HCT116 (cell line): ENCODE measurements at regions not wholly inside any gene's neighbourhood (a gene's known extent, or its start where the extent isn't known, plus 50 kb on each side); places are given as distances from the start of the nearest gene placed in this dataset.
A peak's percentile ranks its signal among the peaks of the same experiment; 100 is the strongest.

ENCODE experiments used
- ATAC-seq: fragments of 200-7000 bp; cut with Tn5 transposase; 2 replicates; pipeline ENCODE4 v1.9.1; 2020; ENCODE audit warnings: mild to moderate bottlenecking, moderate library complexity
- BruUV-seq: library from RNA; stranded (reverse); fragments of 400-500 nt; replicated peaks from 2 replicates; lab custom pipeline; 2021; lab: Mats Ljungman, UMichigan
- CTCF ChIA-PET: fragments of 300-600 bp; sonication (Branson Sonifier 250); formaldehyde crosslinking; loops from one replicate; lab custom pipeline; 2021; ENCODE audit warnings: antibody characterized with exemption; lab: Charles Lee
- POLR2A ChIA-PET: fragments of 300-600, 350-600 bp; sonication (Branson Sonifier 250); formaldehyde crosslinking; loops from one replicate; lab custom pipeline; 2021; ENCODE audit warnings: antibody characterized with exemption; lab: Charles Lee
- RAD21 ChIA-PET, 2 experiments: fragments of 300-600 bp; sonication (Branson Sonifier 250); formaldehyde crosslinking; loops; one replicate each; lab custom pipeline; 2023; ENCODE audit warnings: low total read pairs in 2 of 2; ENCODE audit not compliant: uncharacterized antibody in 2 of 2, unreplicated experiment in 2 of 2, low non-redundant PET in 1 of 2; lab: Charles Lee
- DNase-seq: peaks from one replicate; pipeline ENCODE4 v3.0.0-alpha.2; 2010; ENCODE audit warnings: low read depth, low spot score
- H2AFZ ChIP-seq: fragments of 200-600 bp; shearing (Covaris generic), sonication (generic); 2 replicates; pipeline ENCODE4 v1.6.1; 2017; ENCODE audit warnings: low read depth, mixed run types, mixed read lengths, antibody characterized with exemption, low read length; ENCODE audit not compliant: poor library complexity, severe bottlenecking
- H3K27ac ChIP-seq: 2 replicates; pipeline ENCODE4 v1.5.1; 2012; ENCODE audit warnings: low read depth, low read length
- H3K27me3 ChIP-seq: fragments of 200-600 bp; sonication (generic); 2 replicates; pipeline ENCODE4 v1.6.1; 2016; ENCODE audit warnings: mixed run types, low read length, mixed read lengths; ENCODE audit not compliant: insufficient read depth
- H3K36me3 ChIP-seq, 2 experiments: fragments of 200-500 bp in 1 of 2; fragments of 200-600 bp in 1 of 2; sonication (Bioruptor generic) in 1 of 2; sonication (generic) in 1 of 2; 2 replicates each; pipeline versions ENCODE4 v1.5.1 to v1.6.1; 2014 to 2016; ENCODE audit warnings: low read length in 2 of 2, inconsistent platforms in 1 of 2, mixed read lengths in 1 of 2, mixed run types in 1 of 2; ENCODE audit not compliant: insufficient read depth in 2 of 2, control insufficient read depth in 1 of 2
- H3K4me1 ChIP-seq, 2 experiments: fragments of 200-600 bp in 1 of 2; sonication (generic) in 1 of 2; 2 replicates each; pipeline versions ENCODE4 v1.5.1 to v1.6.1; 2012 to 2017; ENCODE audit warnings: low read length in 2 of 2, inconsistent platforms in 1 of 2, mild to moderate bottlenecking in 1 of 2, mixed read lengths in 1 of 2, mixed run types in 1 of 2, moderate library complexity in 1 of 2; ENCODE audit not compliant: insufficient read depth in 2 of 2, control insufficient read depth in 1 of 2
- H3K4me2 ChIP-seq: fragments of 200-600 bp; sonication (generic); 2 replicates; pipeline ENCODE4 v1.6.1; 2017; ENCODE audit warnings: mixed run types, low read length, mixed read lengths
- H3K4me3 ChIP-seq, 2 experiments: fragments of 200-600 bp in 1 of 2; sonication (generic) in 1 of 2; replicated peaks in 1 of 2; 2 replicates each; pipeline ENCODE4 v1.5.1; 2011 to 2016; ENCODE audit warnings: low read length in 2 of 2, control low read depth in 1 of 2, low read depth in 1 of 2, mild to moderate bottlenecking in 1 of 2, mixed read lengths in 1 of 2, mixed run types in 1 of 2
- H3K79me2 ChIP-seq: fragments of 200-600 bp; sonication (generic); 2 replicates; pipeline ENCODE4 v1.6.1; 2017; ENCODE audit warnings: mild to moderate bottlenecking, mixed run types, low read length, moderate library complexity, mixed read lengths; ENCODE audit not compliant: insufficient read depth
- H3K9ac ChIP-seq: fragments of 200-600 bp; sonication (generic); 2 replicates; pipeline ENCODE4 v1.6.1; 2016; ENCODE audit warnings: low read length, mixed read lengths
- H3K9me2 ChIP-seq: fragments of 200-600 bp; sonication (generic), shearing (Covaris generic); 2 replicates; pipeline ENCODE4 v1.6.1; 2017; ENCODE audit warnings: mixed run types, mild to moderate bottlenecking, moderate library complexity; ENCODE audit not compliant: insufficient read depth
- H3K9me3 ChIP-seq, 2 experiments: fragments of 200-500 bp in 1 of 2; fragments of 200-600 bp in 1 of 2; sonication (Bioruptor generic) in 1 of 2; sonication (generic) in 1 of 2; 2 replicates each; pipeline ENCODE4 v1.6.1; 2014 to 2017; ENCODE audit warnings: low read length in 2 of 2, mixed read lengths in 2 of 2, inconsistent platforms in 1 of 2, low read depth in 1 of 2, mild to moderate bottlenecking in 1 of 2, mixed run types in 1 of 2, moderate library complexity in 1 of 2; ENCODE audit not compliant: control insufficient read depth in 1 of 2, insufficient read depth in 1 of 2
- H4K20me1 ChIP-seq: fragments of 200-600 bp; sonication (generic), shearing (Covaris generic); 2 replicates; pipeline ENCODE4 v1.6.1; 2017; ENCODE audit warnings: mixed run types, mild to moderate bottlenecking, moderate library complexity; ENCODE audit not compliant: insufficient read depth
- ATF3 ChIP-seq: IDR thresholded peaks from 2 replicates; pipeline ENCODE4 v1.6.1; 2012
- CBX3 ChIP-seq: IDR thresholded peaks from 2 replicates; pipeline ENCODE4 v1.6.1; 2012; ENCODE audit warnings: low read depth
- CEBPB ChIP-seq: IDR thresholded peaks from 2 replicates; pipeline ENCODE4 v1.6.1; 2012; ENCODE audit warnings: low read depth
- CTCF ChIP-seq, 3 experiments: fragments of 200-600 bp in 1 of 3; sonication (generic) in 1 of 3; IDR thresholded peaks in 2 of 3; conservative IDR thresholded peaks in 1 of 3; 2 replicates each; pipeline ENCODE4 v1.5.1; 2012 to 2017; ENCODE audit warnings: low read depth in 2 of 3, low read length in 2 of 3, antibody characterized with exemption in 1 of 3, borderline replicate concordance in 1 of 3, control low read depth in 1 of 3, mild to moderate bottlenecking in 1 of 3, mixed read lengths in 1 of 3, mixed run types in 1 of 3, moderate library complexity in 1 of 3; ENCODE audit not compliant: insufficient read depth in 1 of 3
- EZH2 ChIP-seq: fragments of 200-600 bp; sonication (generic); IDR thresholded peaks from 2 replicates; pipeline ENCODE4 v1.6.1; 2017; ENCODE audit warnings: antibody characterized with exemption, mixed run types
- EZH2phosphoT487 ChIP-seq: fragments of 200-600 bp; IDR thresholded peaks from 2 replicates; pipeline ENCODE4 v1.6.1; 2018; ENCODE audit warnings: antibody characterized with exemption, borderline replicate concordance
- MAX ChIP-seq: IDR thresholded peaks from 2 replicates; pipeline ENCODE4 v1.6.1; 2012
- POLR2AphosphoS5 ChIP-seq: IDR thresholded peaks from 2 replicates; pipeline ENCODE4 v1.6.1; 2011; ENCODE audit warnings: mild to moderate bottlenecking, low read depth, low read length, moderate library complexity
- RAD21 ChIP-seq: IDR thresholded peaks from 2 replicates; pipeline ENCODE4 v1.6.1; 2012; ENCODE audit warnings: low read depth, mild to moderate bottlenecking
- SIN3A ChIP-seq: IDR thresholded peaks from 2 replicates; pipeline ENCODE4 v1.6.1; 2012; ENCODE audit warnings: low read depth
- SRF ChIP-seq: IDR thresholded peaks from 2 replicates; pipeline ENCODE4 v1.6.1; 2012; ENCODE audit warnings: low read depth
- TCF7L2 ChIP-seq: IDR thresholded peaks from 2 replicates; pipeline ENCODE4 v1.7.0; 2011; ENCODE audit warnings: borderline replicate concordance, inconsistent platforms; ENCODE audit not compliant: insufficient read depth, insufficient read length; ENCODE audit errors: extremely low read depth
- YY1 ChIP-seq: IDR thresholded peaks from 2 replicates; pipeline ENCODE4 v1.6.1; 2011; ENCODE audit warnings: low read length, low read depth, moderate library complexity, mild to moderate bottlenecking; ENCODE audit not compliant: insufficient replicate concordance; ENCODE audit errors: extremely low read depth
- ZFX ChIP-seq: fragments of 450-650 bp; IDR thresholded peaks from 2 replicates; pipeline ENCODE4 v1.6.1; 2017
- ZNF274 ChIP-seq: fragments of 200-500 bp; sonication (Bioruptor generic); IDR thresholded peaks from 2 replicates; pipeline ENCODE4 v1.6.1; 2014; ENCODE audit warnings: mild to moderate bottlenecking, low read depth, low read length, inconsistent platforms
- intact Hi-C: fragments of 100-400 bp; cut with micrococcal nuclease; formaldehyde crosslinking; loops from 2 replicates; pipeline ENCODE4 v1.10.0; 2022
- TF ChIP-seq, protein P1 (sequence below): IDR thresholded peaks from 2 replicates; pipeline ENCODE4 v1.6.1; 2011; ENCODE audit warnings: mild to moderate bottlenecking, low read length, moderate library complexity; ENCODE audit not compliant: insufficient replicate concordance; ENCODE audit errors: extremely low read depth

DNA sequence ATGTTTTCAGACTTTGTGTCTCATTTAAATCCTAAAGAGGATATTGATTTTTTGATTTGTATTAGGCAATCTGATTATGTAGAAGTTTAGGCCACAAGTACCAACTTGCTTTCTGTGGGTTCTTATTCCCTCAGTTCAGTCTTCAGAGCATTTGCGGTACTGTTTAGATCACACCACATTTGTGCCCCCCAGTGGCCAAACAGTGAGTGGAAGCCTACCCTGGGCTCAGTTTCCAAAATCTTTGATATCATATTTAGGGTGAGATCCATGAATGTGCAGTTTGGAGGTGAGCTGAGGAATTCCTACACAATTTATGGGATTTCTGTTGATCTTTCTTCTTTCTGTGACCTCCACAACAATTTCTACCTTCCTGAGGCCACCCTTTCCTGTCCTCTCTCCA lies 92.3 kb upstream of the FUT9 start (continued):
- TF ChIP-seq CTCF (IDR thresholded peaks at IDR 0.05 in 2 of 3, conservative IDR thresholded peaks at IDR 0.05 in 1 of 3; ENCODE audit: borderline replicate concordance in 1 of 3, insufficient read depth in 1 of 3, low read depth in 2 of 3, low read length in 2 of 3): peak in 2 of 3 experiments; percentile 55 to 57; a peak in 4 of 6 replicates

GRCh38 chr6:95935736-95936135 lies 80.0 kb upstream of the FUT9 start:
- ChIA-PET RAD21 (no interaction called here), CTCF (no interaction called here), POLR2A (no interaction called here)
- H3K4me2 ChIP-seq: no peak overlapping the region
- no peaks in the 10 kb centered on the region for H3K79me2 ChIP-seq
- no peak overlapping the region for H3K9ac ChIP-seq
- no peaks in the 10 kb centered on the region for H3K4me1 ChIP-seq
- DNase-seq (no peak), ATAC-seq (no peak)
- no peaks in the 10 kb centered on the region for H3K9me2 ChIP-seq
- no peaks in the 10 kb centered on the region for H4K20me1 ChIP-seq
- H2AFZ ChIP-seq: no peak overlapping the region
- BruUV-seq: no TSS peak
- H3K4me3 ChIP-seq: no peak overlapping the region
- TF ChIP-seq MAX (no peak), EZH2 (no peak), CEBPB (no peak)
- H3K9me3 ChIP-seq: no peaks in the 10 kb centered on the region
- no peak overlapping the region for H3K27ac ChIP-seq
- no peaks in the 10 kb centered on the region for H3K36me3 ChIP-seq
- intact Hi-C loops: no loop called here
- no peaks in the 10 kb centered on the region for H3K27me3 ChIP-seq

DNA sequence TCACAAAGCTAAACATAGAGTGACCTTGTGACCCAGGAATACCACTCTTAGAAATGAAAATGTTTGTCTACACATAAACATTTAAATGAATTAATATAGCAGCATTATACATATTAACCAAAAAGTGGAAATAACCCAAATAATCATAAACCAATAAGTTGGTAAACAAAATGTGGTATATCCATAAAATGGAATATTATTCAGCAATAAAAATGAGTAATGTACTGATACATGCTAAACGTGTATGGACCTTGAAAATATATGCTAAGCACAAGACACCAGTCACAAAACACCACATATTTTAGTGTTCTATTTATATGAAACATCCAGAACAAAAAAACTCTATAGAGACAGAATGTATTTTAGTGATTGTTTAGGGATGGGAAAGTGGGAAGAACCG lies 68.9 kb upstream of the FUT9 start:
- Histone ChIP-seq H3K36me3 (no peaks in the 10 kb centered on the region), H3K4me3 (no peak overlapping the region), H4K20me1 (no peaks in the 10 kb centered on the region), H3K9ac (no peak overlapping the region), H3K9me3 (no peaks in the 10 kb centered on the region), H2AFZ (no peak overlapping the region), H3K27ac (no peak overlapping the region), H3K9me2 (no peaks in the 10 kb centered on the region), H3K79me2 (no peaks in the 10 kb centered on the region), H3K4me2 (no peak overlapping the region), H3K27me3 (no peaks in the 10 kb centered on the region), H3K4me1 (no peaks in the 10 kb centered on the region)
- ChIA-PET CTCF (no interaction called here), RAD21 (no interaction called here), POLR2A (no interaction called here)
- no TSS peak for BruUV-seq
- no peak for ATAC-seq
- DNase-seq: no peak
- intact Hi-C loops: no loop called here
- no peak for TF ChIP-seq ATF3
- TF ChIP-seq CEBPB: no peak
- TF ChIP-seq, protein P1, sequence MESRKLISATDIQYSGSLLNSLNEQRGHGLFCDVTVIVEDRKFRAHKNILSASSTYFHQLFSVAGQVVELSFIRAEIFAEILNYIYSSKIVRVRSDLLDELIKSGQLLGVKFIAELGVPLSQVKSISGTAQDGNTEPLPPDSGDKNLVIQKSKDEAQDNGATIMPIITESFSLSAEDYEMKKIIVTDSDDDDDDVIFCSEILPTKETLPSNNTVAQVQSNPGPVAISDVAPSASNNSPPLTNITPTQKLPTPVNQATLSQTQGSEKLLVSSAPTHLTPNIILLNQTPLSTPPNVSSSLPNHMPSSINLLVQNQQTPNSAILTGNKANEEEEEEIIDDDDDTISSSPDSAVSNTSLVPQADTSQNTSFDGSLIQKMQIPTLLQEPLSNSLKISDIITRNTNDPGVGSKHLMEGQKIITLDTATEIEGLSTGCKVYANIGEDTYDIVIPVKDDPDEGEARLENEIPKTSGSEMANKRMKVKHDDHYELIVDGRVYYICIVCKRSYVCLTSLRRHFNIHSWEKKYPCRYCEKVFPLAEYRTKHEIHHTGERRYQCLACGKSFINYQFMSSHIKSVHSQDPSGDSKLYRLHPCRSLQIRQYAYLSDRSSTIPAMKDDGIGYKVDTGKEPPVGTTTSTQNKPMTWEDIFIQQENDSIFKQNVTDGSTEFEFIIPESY: no peak
- TF ChIP-seq CBX3: no peak
- no peak for TF ChIP-seq EZH2
- no peak for TF ChIP-seq YY1
- no peak for TF ChIP-seq TCF7L2
- TF ChIP-seq ZFX: no peak
- no peak for TF ChIP-seq SIN3A
- TF ChIP-seq ZNF274: no peak
- no peak for TF ChIP-seq EZH2phosphoT487
- no peak for TF ChIP-seq POLR2AphosphoS5
- TF ChIP-seq RAD21: no peak
- no peak for TF ChIP-seq SRF
